Suppressor macrophage treated with lipopolysaccharide for 1 hour (primary cell): ENCODE measurements at regions not wholly inside any gene's neighbourhood (a gene's known extent, or its start where the extent isn't known, plus 50 kb on each side); places are given as distances from the start of the nearest gene placed in this dataset.
"Not testable (repeated sequence)": the region's sequence is repeated elsewhere in the genome, so short reads cannot be mapped to it uniquely, and the experiment has no call there.

Experiments
- DNase-seq, 3 donors: peaks; one replicate each; pipeline ENCODE4 v3.0.0-alpha.2; 2020 to 2022

GRCh38 chr7:25725451-25725850 lies 426.5 kb upstream of the NFE2L3 start:
- DNase-seq, result no peak

GRCh38 chr7:25726170-25726780 lies 425.7 kb upstream of the NFE2L3 start:
- DNase-seq, result no peak

- no peak for DNase-seq
Measured at GRCh38 chr7:25726781-25727311, 425.2 kb upstream of the NFE2L3 start.

GRCh38 chr7:25727446-25727845 lies 424.6 kb upstream of the NFE2L3 start:
- DNase-seq, result no peak

DNA sequence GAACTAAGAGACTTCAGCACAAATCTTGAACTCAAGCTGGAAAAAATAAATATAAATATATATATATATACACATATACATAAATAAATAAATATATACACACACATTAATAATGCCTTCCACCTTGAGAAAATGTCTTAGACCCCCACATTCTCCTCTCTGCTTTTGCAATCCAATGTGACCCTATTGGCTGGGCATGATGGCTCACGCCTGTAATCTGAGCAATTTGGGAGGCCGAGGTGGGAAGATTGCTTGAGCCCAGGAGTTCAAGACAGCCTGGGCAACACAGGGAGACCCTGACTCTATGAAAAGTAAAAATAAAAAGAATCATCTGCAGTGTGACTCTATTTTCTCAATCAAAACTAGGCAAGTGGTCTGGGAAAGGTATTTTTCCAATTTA lies 424.1 kb upstream of the NFE2L3 start:
- DNase-seq, result no peak

- DNase-seq, result no peak
Measured at GRCh38 chr7:25731068-25731845, 420.7 kb upstream of the NFE2L3 start.

DNA sequence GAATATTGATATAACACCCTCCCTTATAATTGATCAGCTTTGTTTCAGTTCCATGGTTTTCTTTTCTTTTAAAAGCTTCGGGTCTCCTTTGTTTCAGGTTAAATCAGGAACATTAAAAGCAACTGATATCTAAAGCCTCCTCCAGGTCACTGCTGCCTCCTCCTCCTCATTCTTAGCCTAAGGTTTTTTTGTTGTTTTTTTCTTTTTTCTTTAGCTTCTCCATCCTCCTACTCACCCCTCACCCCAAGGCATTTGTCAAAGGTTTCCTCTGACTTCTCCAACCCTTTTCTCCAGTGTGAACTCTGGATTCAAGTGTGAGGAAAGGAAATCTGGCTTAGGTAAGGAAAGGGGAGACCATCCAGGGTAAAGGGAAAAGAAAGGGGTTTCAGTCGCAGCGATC lies 420.2 kb upstream of the NFE2L3 start:
- no peak for DNase-seq

GRCh38 chr7:25732766-25733217 lies 419.2 kb upstream of the NFE2L3 start:
- no peak for DNase-seq

- peak; percentile 8 to 21 (median 10) for DNase-seq
Measured at GRCh38 chr7:25735674-25736242, 416.2 kb upstream of the NFE2L3 start.

DNA sequence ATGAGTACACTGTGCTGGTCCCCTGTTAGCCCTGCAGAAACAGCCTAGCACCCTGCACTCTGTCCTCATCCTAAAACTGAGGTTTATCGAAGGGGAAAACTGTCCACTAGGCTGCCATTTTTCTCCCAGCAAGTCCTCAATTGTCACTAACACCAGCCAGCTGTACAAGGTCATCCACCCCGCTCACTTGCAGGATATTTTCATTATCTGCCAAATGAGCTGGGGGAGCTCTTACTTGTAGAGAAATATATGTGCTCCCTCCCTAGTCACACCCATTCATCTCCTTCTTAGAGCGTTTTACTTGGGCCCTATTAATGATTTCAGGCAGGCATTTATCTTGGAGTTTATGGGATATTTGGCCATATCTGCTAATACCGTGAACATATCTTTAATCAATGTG lies 413.5 kb upstream of the NFE2L3 start:
- no peak for DNase-seq

GRCh38 chr7:25739143-25739542 lies 412.9 kb upstream of the NFE2L3 start:
- no peak for DNase-seq

- no peak for DNase-seq
Measured at GRCh38 chr7:25742316-25742715, 409.7 kb upstream of the NFE2L3 start.

DNA sequence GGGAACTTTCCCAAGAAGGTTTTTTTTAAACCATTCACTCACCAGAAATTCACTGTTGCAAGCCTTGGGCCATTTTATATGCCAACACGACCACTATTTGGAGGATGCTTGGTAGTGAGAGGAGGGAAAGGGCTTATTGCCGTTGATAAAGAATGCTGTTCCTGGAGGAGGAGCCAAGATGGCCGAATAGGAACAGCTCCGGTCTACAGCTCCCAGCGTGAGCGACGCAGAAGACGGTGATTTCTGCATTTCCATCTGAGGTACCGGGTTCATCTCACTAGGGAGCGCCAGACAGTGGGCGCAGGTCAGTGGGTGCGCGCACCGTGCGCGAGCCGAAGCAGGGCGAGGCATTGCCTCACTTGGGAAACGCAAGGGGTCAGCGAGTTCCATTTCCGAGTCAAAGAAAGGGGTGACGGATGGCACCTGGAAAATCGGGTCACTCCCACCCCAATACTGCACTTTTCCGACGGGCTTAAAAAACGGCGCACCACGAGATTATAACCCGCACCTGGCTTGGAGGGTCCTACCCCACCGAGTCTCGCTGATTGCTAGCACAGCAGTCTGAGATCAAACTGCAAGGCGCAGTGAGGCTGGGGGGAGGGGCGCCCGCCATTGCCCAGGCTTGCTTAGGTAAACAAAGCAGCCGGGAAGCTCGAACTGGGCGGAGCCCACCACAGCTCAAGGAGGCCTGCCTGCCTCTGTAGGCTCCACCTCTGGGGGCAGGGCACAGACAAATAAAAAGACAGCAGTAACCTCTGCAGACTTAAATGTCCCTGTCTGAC lies 408.1 kb upstream of the NFE2L3 start:
- not testable (repeated sequence) for DNase-seq

GRCh38 chr7:25750744-25751508 lies 401.1 kb upstream of the NFE2L3 start:
- DNase-seq, result no peak

DNA sequence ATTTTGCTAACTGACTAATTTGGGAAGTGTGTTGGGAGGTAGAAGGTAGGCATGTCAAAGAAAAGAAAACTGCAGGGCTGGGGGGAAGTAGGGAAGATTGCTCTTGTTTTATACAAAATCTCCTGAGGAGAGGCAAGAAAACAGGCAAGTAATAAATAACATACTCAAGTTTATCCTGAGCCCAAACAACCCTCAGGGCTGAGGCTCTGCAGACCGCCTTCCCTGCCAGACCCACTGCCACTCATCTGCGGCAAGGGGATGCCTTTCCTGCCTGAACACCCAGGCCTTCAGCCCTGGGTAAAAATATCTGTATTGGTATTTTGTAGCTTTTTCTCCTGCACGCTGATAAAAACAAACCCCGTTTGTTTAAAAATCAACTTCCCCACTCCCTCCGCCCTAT lies 399.8 kb upstream of the NFE2L3 start:
- no peak for DNase-seq

GRCh38 chr7:25752967-25753791 lies 398.8 kb upstream of the NFE2L3 start:
- no peak for DNase-seq

DNA sequence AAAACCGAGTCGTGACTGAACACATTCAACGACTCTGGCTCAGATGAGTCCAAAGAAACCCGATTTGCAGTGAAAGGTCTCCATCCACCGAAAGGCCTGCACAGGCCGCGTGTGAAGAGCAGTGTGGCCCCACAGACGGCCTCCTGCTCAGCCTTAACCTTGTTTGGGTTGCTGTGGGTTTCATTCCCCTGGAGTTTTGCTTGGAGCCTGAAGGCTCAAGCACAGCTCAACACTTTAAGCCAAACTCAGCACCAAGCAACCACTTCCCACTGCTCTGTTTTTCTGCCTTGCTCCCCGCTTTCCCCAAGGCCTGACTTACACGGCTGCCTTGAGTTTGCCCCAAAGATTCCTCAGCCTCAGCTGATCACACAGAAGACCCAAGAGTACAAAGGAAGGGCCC lies 398.2 kb upstream of the NFE2L3 start:
- no peak for DNase-seq

DNA sequence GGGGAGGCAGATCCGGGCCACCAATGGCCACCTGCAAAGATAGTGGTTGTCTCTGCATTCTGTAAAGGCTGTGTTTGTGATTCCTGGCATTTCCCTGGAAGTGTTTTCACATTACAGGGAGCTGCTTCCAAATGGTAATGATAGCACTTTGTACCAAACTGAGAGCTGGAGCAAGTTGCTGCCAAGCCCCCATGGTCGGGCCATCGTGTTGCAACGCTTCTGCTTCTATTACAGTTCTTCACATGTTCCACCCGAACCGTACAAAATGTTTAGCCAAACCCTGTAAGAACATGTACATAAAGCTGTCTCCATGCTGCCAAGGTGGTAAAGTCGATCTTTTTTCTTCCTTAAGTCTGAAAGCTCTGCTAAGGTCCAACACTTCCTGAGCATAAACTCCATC lies 397.7 kb upstream of the NFE2L3 start:
- no peak for DNase-seq

GRCh38 chr7:25754751-25755150 lies 397.2 kb upstream of the NFE2L3 start:
- no peak for DNase-seq

DNA sequence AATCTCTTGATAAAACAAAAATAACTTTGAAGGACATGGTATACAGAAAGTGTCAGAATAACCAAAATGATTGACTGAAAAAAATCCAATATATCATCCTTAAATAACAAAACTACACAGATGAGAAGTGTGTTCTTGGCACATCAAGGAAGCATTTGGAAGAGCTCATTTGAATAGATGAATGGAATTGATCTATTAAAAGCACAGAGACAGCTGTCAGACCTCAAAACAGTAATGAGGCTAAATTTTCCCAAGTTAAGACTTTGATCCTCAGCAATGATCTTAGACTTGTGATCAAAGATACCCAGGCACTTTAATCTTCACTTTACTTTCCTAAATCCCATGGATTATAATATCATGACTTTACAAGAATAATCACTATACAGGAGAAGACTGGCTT lies 395.4 kb upstream of the NFE2L3 start:
- no peak for DNase-seq

DNA sequence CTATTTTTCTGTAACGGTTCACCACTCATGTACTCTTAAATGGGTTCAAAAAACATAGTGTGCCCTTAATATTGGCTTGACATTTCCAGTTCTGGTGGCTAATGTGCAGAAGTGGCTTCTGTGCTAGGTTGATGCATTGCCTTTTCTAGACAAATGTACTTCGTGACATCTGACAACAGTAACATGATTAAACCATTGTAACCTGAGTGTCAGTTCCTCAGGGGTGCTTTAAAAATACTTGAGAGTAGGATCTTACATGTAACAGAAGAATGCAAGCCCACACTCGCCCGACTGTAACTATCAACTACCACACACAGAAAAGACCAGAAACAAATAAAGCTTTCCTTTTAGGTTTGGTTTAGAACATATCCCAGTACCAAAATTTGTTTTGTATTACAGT lies 393.4 kb upstream of the NFE2L3 start:
- no peak for DNase-seq

DNA sequence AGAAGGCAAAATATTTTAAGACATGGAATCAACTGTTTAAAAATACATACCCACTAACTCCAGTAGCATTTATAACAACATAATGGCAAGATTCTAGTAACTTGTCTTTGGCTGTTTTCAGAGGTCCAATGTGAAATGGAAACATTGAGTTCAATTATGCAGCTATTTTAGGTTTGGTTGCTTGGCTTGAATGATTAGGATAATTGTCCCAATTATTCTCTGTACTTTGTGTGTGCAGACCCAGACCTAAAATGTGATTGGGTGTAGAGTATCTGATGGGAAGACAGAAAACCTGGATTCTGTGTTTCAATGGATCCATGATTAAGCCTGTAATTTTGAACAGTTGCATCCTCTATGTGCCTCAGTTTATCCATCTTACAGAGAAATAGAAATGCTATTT lies 392.7 kb upstream of the NFE2L3 start:
- DNase-seq, result no peak
